DND-41 (cell line): ENCODE measurements at regions not wholly inside any gene's neighbourhood (a gene's known extent, or its start where the extent isn't known, plus 50 kb on each side); places are given as distances from the start of the nearest gene placed in this dataset.

Experiments used
- ATAC-seq: fragments of 200-7000 bp; cut with Tn5 transposase; 3 replicates; pipeline ENCODE4 v1.9.1; 2021; ENCODE audit warnings: low read depth; ENCODE audit not compliant: insufficient read depth
- DNase-seq: peaks from one replicate; pipeline ENCODE4 v3.0.0-alpha.2; 2020
- H2AFZ ChIP-seq: 2 replicates; pipeline ENCODE4 v1.6.0; 2012; ENCODE audit warnings: low read depth, low read length
- H3K27ac ChIP-seq: 2 replicates; pipeline ENCODE4 v1.5.1; 2012; ENCODE audit warnings: low read length, inconsistent platforms
- H3K27me3 ChIP-seq: fragments of 200-600 bp; sonication (generic); 2 replicates; pipeline ENCODE4 v1.6.0; 2012; ENCODE audit warnings: low read length, mild to moderate bottlenecking, inconsistent platforms; ENCODE audit not compliant: insufficient read depth, poor library complexity
- H3K36me3 ChIP-seq: 2 replicates; pipeline ENCODE4 v1.5.1; 2012; ENCODE audit warnings: low read length, inconsistent platforms; ENCODE audit not compliant: insufficient read depth
- H3K4me1 ChIP-seq: 2 replicates; pipeline ENCODE4 v1.5.1; 2012; ENCODE audit warnings: mild to moderate bottlenecking, low read length; ENCODE audit not compliant: insufficient read depth
- H3K4me2 ChIP-seq: 2 replicates; pipeline ENCODE4 v1.6.0; 2012; ENCODE audit warnings: mild to moderate bottlenecking, moderate library complexity, low read length, inconsistent platforms; ENCODE audit not compliant: insufficient read depth
- H3K4me3 ChIP-seq, 2 experiments: fragments of 200-600 bp in 1 of 2; shearing (Covaris generic) in 1 of 2; 2 replicates each; pipeline ENCODE4 v1.5.1; 2012 to 2016; ENCODE audit warnings: inconsistent platforms in 2 of 2, low read length in 2 of 2, mild to moderate bottlenecking in 2 of 2, low read depth in 1 of 2, moderate library complexity in 1 of 2
- H3K79me2 ChIP-seq: 2 replicates; pipeline ENCODE4 v1.6.0; 2012; ENCODE audit warnings: low read length, inconsistent platforms; ENCODE audit not compliant: insufficient read depth
- H3K9ac ChIP-seq: 2 replicates; pipeline ENCODE4 v1.6.0; 2012; ENCODE audit warnings: low read depth, mild to moderate bottlenecking, inconsistent platforms, low read length, moderate library complexity
- H3K9me3 ChIP-seq: 2 replicates; pipeline ENCODE4 v1.5.1; 2012; ENCODE audit warnings: low read length, moderate library complexity, mild to moderate bottlenecking, inconsistent platforms; ENCODE audit not compliant: insufficient read depth, severe bottlenecking
- H4K20me1 ChIP-seq: 2 replicates; pipeline ENCODE4 v1.6.0; 2012; ENCODE audit warnings: low read length; ENCODE audit not compliant: insufficient read depth
- EZH2 ChIP-seq: IDR thresholded peaks from 3 replicates; pipeline ENCODE4 v1.6.1; 2012; ENCODE audit warnings: borderline replicate concordance, low read depth, mild to moderate bottlenecking, moderate library complexity, low read length, inconsistent platforms; ENCODE audit not compliant: severe bottlenecking
- TF ChIP-seq, protein P1 (sequence below): IDR thresholded peaks from 2 replicates; pipeline ENCODE4 v1.5.1; 2012; ENCODE audit warnings: borderline replicate concordance, low read length, moderate library complexity, mild to moderate bottlenecking; ENCODE audit not compliant: poor library complexity, severe bottlenecking; ENCODE audit errors: extremely low read depth

DNA sequence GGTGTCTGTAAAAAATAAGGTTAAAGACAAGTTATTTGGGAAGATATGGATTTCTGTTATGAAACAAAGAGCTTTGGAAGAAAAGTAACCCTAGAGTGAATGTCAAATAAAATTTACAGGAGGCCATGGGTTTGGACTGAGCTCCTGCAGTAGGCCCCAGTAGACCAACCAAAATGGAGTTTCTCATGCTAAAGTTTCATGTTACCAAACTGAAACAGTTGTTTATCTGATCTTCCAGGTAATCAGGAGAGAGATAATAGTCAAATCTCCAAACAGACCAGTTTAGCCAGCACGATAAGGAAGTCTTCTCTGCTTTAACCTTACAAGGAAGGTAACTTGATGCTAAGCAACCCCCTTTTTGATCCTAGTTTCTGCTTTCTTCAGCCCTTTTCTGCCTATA, 60.7 kb upstream of the ICA1 start:
- no peaks in the 10 kb centered on the region for H3K79me2 ChIP-seq
- no peaks in the 10 kb centered on the region for H3K36me3 ChIP-seq
- H3K4me1 ChIP-seq, result no peaks in the 10 kb centered on the region
- ATAC-seq, result no peak
- no peaks in the 10 kb centered on the region for H3K9me3 ChIP-seq
- H4K20me1 ChIP-seq, result no peaks in the 10 kb centered on the region
- TF ChIP-seq, protein P1, sequence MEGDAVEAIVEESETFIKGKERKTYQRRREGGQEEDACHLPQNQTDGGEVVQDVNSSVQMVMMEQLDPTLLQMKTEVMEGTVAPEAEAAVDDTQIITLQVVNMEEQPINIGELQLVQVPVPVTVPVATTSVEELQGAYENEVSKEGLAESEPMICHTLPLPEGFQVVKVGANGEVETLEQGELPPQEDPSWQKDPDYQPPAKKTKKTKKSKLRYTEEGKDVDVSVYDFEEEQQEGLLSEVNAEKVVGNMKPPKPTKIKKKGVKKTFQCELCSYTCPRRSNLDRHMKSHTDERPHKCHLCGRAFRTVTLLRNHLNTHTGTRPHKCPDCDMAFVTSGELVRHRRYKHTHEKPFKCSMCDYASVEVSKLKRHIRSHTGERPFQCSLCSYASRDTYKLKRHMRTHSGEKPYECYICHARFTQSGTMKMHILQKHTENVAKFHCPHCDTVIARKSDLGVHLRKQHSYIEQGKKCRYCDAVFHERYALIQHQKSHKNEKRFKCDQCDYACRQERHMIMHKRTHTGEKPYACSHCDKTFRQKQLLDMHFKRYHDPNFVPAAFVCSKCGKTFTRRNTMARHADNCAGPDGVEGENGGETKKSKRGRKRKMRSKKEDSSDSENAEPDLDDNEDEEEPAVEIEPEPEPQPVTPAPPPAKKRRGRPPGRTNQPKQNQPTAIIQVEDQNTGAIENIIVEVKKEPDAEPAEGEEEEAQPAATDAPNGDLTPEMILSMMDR, result no peak
- TF ChIP-seq EZH2, result no peak
- DNase-seq, result no peak
- H3K4me3 ChIP-seq, result no peak overlapping the region
- no peak overlapping the region for H3K9ac ChIP-seq
- peaks cover 4% of the 10 kb centered on the region for H3K27me3 ChIP-seq
- no peak overlapping the region for H2AFZ ChIP-seq
- no peak overlapping the region for H3K4me2 ChIP-seq
- no peak overlapping the region for H3K27ac ChIP-seq

DNA sequence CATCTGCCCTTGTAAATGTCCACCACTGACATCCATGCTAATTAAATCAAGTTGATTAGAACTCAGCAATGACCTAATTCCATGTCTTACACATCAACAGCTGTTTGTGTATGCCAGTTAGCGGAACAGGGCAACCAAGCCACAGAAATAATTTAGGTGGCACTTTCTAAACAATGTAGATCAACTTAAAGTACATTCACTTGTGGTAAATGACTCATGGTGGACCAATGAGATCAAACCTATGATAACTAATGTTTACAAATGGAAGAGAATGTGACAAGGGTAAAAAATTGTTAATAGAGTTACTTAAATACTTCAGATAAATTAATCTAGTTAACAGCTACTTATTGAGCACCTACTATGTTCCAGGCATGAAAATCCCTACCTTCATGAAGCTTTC, 63.1 kb upstream of the ICA1 start:
- H3K27me3 ChIP-seq, result peaks cover 10% of the 10 kb centered on the region
- H3K9me3 ChIP-seq, result no peaks in the 10 kb centered on the region
- H3K36me3 ChIP-seq, result no peaks in the 10 kb centered on the region
- ATAC-seq, result no peak
- TF ChIP-seq, protein P1, result no peak
- TF ChIP-seq EZH2, result no peak
- no peak overlapping the region for H3K27ac ChIP-seq
- no peak overlapping the region for H2AFZ ChIP-seq
- no peaks in the 10 kb centered on the region for H4K20me1 ChIP-seq
- no peak overlapping the region for H3K4me3 ChIP-seq
- no peaks in the 10 kb centered on the region for H3K79me2 ChIP-seq
- no peak overlapping the region for H3K4me2 ChIP-seq
- no peak for DNase-seq
- no peaks in the 10 kb centered on the region for H3K4me1 ChIP-seq
- no peak overlapping the region for H3K9ac ChIP-seq

DNA sequence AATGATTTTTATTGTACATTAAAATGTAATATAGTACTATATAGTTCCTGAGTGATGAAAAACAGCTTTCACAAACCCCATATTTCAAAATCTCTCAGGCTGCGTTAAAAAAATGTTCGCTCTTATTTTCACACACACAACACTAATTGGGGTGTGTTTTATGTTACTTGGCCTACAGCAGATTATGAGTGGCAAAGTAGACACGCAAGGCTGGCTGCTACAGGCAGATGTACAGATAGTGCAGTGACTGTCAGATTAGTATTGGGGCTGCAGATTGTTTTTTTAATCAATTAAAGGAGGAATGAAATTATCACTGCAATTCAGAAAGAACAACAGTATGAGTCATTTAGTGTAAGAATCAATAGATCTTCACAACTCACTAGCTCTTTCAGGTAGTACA, 65.2 kb upstream of the ICA1 start:
- Histone ChIP-seq H3K36me3 (no peaks in the 10 kb centered on the region), H3K27ac (no peak overlapping the region), H3K27me3 (peaks cover 13% of the 10 kb centered on the region), H3K79me2 (no peaks in the 10 kb centered on the region), H2AFZ (no peak overlapping the region), H3K4me2 (no peak overlapping the region), H3K9me3 (no peaks in the 10 kb centered on the region), H3K4me3 (no peak overlapping the region), H3K4me1 (no peaks in the 10 kb centered on the region), H4K20me1 (no peaks in the 10 kb centered on the region), H3K9ac (no peak overlapping the region)
- DNase-seq (no peak), ATAC-seq (no peak)
- no peak for TF ChIP-seq EZH2
- TF ChIP-seq, protein P1, result no peak

DNA sequence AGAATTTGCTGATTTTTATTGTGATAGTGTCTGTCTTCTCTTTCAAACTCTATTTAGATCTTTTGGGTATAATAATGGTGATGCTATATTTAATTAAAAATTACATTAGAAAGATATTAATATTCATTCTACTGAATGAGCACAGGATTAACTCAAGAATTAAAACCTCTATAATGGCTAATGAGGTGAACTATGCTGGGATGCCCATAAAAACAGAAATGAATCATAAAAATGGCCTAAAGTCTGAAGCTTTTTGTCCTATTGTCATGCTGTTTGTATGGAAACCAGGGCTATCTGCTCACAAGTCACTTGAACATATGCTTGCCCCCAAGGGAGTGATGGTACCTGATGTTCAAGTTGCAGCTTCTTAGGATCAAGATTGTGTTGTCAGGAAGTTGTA, 76.2 kb upstream of the ICA1 start:
- no peaks in the 10 kb centered on the region for H3K27me3 ChIP-seq
- no peak for ATAC-seq
- H4K20me1 ChIP-seq, result no peaks in the 10 kb centered on the region
- H3K9ac ChIP-seq, result no peak overlapping the region
- no peak overlapping the region for H3K4me3 ChIP-seq
- H3K4me1 ChIP-seq, result no peaks in the 10 kb centered on the region
- no peaks in the 10 kb centered on the region for H3K36me3 ChIP-seq
- no peak overlapping the region for H3K4me2 ChIP-seq
- no peak overlapping the region for H2AFZ ChIP-seq
- no peak for TF ChIP-seq EZH2
- TF ChIP-seq, protein P1, result no peak
- no peaks in the 10 kb centered on the region for H3K9me3 ChIP-seq
- no peak for DNase-seq
- H3K79me2 ChIP-seq, result no peaks in the 10 kb centered on the region
- no peak overlapping the region for H3K27ac ChIP-seq
